Keratinocyte (primary cell): ENCODE measurements at regions not wholly inside any gene's neighbourhood (a gene's known extent, or its start where the extent isn't known, plus 50 kb on each side); places are given as distances from the start of the nearest gene placed in this dataset.
A peak's percentile ranks its signal among the peaks of the same experiment; 100 is the strongest.

ENCODE experiments used
- DNase-seq: peaks from one replicate; pipeline ENCODE4 v3.0.0-alpha.2; 2011; ENCODE audit warnings: low read depth, missing footprints, low spot score
- FAIRE-seq: peaks from 2 replicates; lab custom pipeline; 2011; peaks lifted over from hg19 to GRCh38; lab: Jason Lieb, UNC
- H2AFZ ChIP-seq: 2 replicates; pipeline ENCODE4 v1.6.0; 2012; ENCODE audit warnings: low read length, control low read depth, inconsistent platforms; ENCODE audit not compliant: control insufficient read depth
- H3K27ac ChIP-seq: 2 replicates; pipeline ENCODE4 v1.5.1; 2011; ENCODE audit warnings: low read length; ENCODE audit not compliant: control insufficient read depth, insufficient read depth
- H3K27me3 ChIP-seq: 3 replicates; pipeline ENCODE4 v1.6.0; 2011; ENCODE audit warnings: low read length; ENCODE audit not compliant: control insufficient read depth, insufficient read depth; ENCODE audit errors: extremely low read depth
- H3K36me3 ChIP-seq, 2 experiments: 2 replicates in 1 of 2; 3 replicates in 1 of 2; pipeline ENCODE4 v1.5.1; 2011; ENCODE audit warnings: low read length in 2 of 2, mild to moderate bottlenecking in 1 of 2; ENCODE audit not compliant: control insufficient read depth in 2 of 2, insufficient read depth in 2 of 2; ENCODE audit errors: extremely low read depth in 1 of 2
- H3K4me1 ChIP-seq: 3 replicates; pipeline ENCODE4 v1.5.1; 2011; ENCODE audit warnings: low read length; ENCODE audit not compliant: control insufficient read depth, insufficient read depth; ENCODE audit errors: extremely low read depth
- H3K4me2 ChIP-seq: 3 replicates; pipeline ENCODE4 v1.6.0; 2011; ENCODE audit warnings: low read depth, low read length; ENCODE audit not compliant: control insufficient read depth, insufficient read depth; ENCODE audit errors: extremely low read depth
- H3K4me3 ChIP-seq, 3 experiments: fragments of 200-600 bp in 1 of 3; sonication (generic) in 1 of 3; 2 replicates in 2 of 3; 3 replicates in 1 of 3; pipeline ENCODE4 v1.5.1; 2011 to 2016; ENCODE audit warnings: low read length in 3 of 3, mild to moderate bottlenecking in 3 of 3, control low read depth in 2 of 3, inconsistent platforms in 1 of 3, low read depth in 1 of 3, mixed read lengths in 1 of 3, mixed run types in 1 of 3, moderate library complexity in 1 of 3; ENCODE audit not compliant: control insufficient read depth in 2 of 3, insufficient read depth in 2 of 3; ENCODE audit errors: extremely low read depth in 1 of 3
- H3K79me2 ChIP-seq: 2 replicates; pipeline ENCODE4 v1.6.0; 2012; ENCODE audit warnings: low read length; ENCODE audit not compliant: control insufficient read depth, insufficient read depth
- H3K9ac ChIP-seq: 3 replicates; pipeline ENCODE4 v1.6.0; 2011; ENCODE audit warnings: low read length; ENCODE audit not compliant: control insufficient read depth, insufficient read depth; ENCODE audit errors: extremely low read depth
- H3K9me1 ChIP-seq: 3 replicates; pipeline ENCODE4 v1.6.0; 2011; ENCODE audit warnings: low read length; ENCODE audit not compliant: control insufficient read depth, insufficient read depth; ENCODE audit errors: extremely low read depth
- H3K9me3 ChIP-seq: 2 replicates; pipeline ENCODE4 v1.5.1; 2012; ENCODE audit warnings: low read depth, low read length; ENCODE audit not compliant: control insufficient read depth
- H4K20me1 ChIP-seq: 3 replicates; pipeline ENCODE4 v1.6.0; 2011; ENCODE audit warnings: low read length; ENCODE audit not compliant: control insufficient read depth, insufficient read depth; ENCODE audit errors: extremely low read depth
- CTCF ChIP-seq, 3 experiments: IDR thresholded peaks in 1 of 3; conservative IDR thresholded peaks in 1 of 3; optimal IDR thresholded peaks in 1 of 3; 2 replicates in 2 of 3; 3 replicates in 1 of 3; pipeline versions ENCODE3 to v1.5.1; 2011; ENCODE audit warnings: low read length in 3 of 3, mild to moderate bottlenecking in 3 of 3, moderate library complexity in 2 of 3, control low read depth in 1 of 3, inconsistent platforms in 1 of 3; ENCODE audit not compliant: insufficient read depth in 2 of 3; ENCODE audit errors: extremely low read depth in 1 of 3
- EZH2 ChIP-seq: IDR thresholded peaks from one replicate; pipeline ENCODE4 v1.6.1; 2012; ENCODE audit warnings: inconsistent platforms, mild to moderate bottlenecking, low read length, moderate library complexity
- dilution Hi-C: fragments of 300-500 bp; cut with MboI; formaldehyde crosslinking; loops from one replicate; pipeline ENCODE4 v1.7.0; 2020; ENCODE audit warnings: low sequenced_read_pairs; ENCODE audit not compliant: extremely low pct_ligation_motif_present

- Histone ChIP-seq H3K36me3 (no peaks in the 10 kb centered on the region), H4K20me1 (no peaks in the 10 kb centered on the region), H3K9me3 (no peaks in the 10 kb centered on the region), H3K9me1 (no peaks in the 10 kb centered on the region), H3K4me3 (no peak overlapping the region), H2AFZ (no peak overlapping the region), H3K9ac (no peak overlapping the region), H3K27me3 (no peaks in the 10 kb centered on the region), H3K79me2 (no peaks in the 10 kb centered on the region), H3K4me2 (no peak overlapping the region), H3K4me1 (no peaks in the 10 kb centered on the region), H3K27ac (no peak overlapping the region)
- FAIRE-seq = no peak
- no peak for TF ChIP-seq EZH2
- TF ChIP-seq CTCF (optimal IDR thresholded peaks at IDR 0.05 in 1 of 3, IDR thresholded peaks at IDR 0.05 in 1 of 3, conservative IDR thresholded peaks at IDR 0.05 in 1 of 3; ENCODE audit: extremely low read depth in 1 of 3, insufficient read depth in 2 of 3, low read length in 3 of 3) = no peak
- dilution Hi-C loops = no loop called here
- no peak for DNase-seq
Observed at GRCh38 chr4:64776820-64777219, 367.6 kb upstream of the TECRL start.

- Histone ChIP-seq H3K4me3 (no peak overlapping the region), H2AFZ (no peak overlapping the region), H3K9me3 (no peaks in the 10 kb centered on the region), H3K27me3 (no peaks in the 10 kb centered on the region), H3K4me2 (no peak overlapping the region), H3K79me2 (no peaks in the 10 kb centered on the region), H3K9ac (no peak overlapping the region), H3K9me1 (no peaks in the 10 kb centered on the region), H4K20me1 (no peaks in the 10 kb centered on the region), H3K36me3 (no peaks in the 10 kb centered on the region), H3K27ac (no peak overlapping the region), H3K4me1 (no peaks in the 10 kb centered on the region)
- no peak for TF ChIP-seq EZH2
- FAIRE-seq (peak; percentile 9), DNase-seq (no peak)
- dilution Hi-C loops = no loop called here
Observed at GRCh38 chr4:64774626-64775025, 365.4 kb upstream of the TECRL start.

- Histone ChIP-seq H3K4me1 (no peaks in the 10 kb centered on the region), H3K9me3 (no peaks in the 10 kb centered on the region), H3K27me3 (no peaks in the 10 kb centered on the region), H3K9me1 (no peaks in the 10 kb centered on the region), H3K4me3 (no peak overlapping the region), H3K36me3 (no peaks in the 10 kb centered on the region), H4K20me1 (no peaks in the 10 kb centered on the region), H3K27ac (no peak overlapping the region), H3K9ac (no peak overlapping the region), H2AFZ (no peak overlapping the region), H3K79me2 (no peaks in the 10 kb centered on the region), H3K4me2 (no peak overlapping the region)
- dilution Hi-C loops = no loop called here
- FAIRE-seq (no peak), DNase-seq (no peak)
- TF ChIP-seq CTCF (optimal IDR thresholded peaks at IDR 0.05 in 1 of 3, IDR thresholded peaks at IDR 0.05 in 1 of 3, conservative IDR thresholded peaks at IDR 0.05 in 1 of 3; ENCODE audit: extremely low read depth in 1 of 3, insufficient read depth in 2 of 3, low read length in 3 of 3) (no peak), EZH2 (no peak)
Observed at GRCh38 chr4:64771149-64771548, 361.9 kb upstream of the TECRL start.
